Natural killer cell (primary cell): ENCODE measurements at regions not wholly inside any gene's neighbourhood (a gene's known extent, or its start where the extent isn't known, plus 50 kb on each side); places are given as distances from the start of the nearest gene placed in this dataset.
A peak's percentile ranks its signal among the peaks of the same experiment; 100 is the strongest.

Experiments
- ATAC-seq, 3 donors: fragments of 150-1000 bp in 2 of 3; fragments of 200-7000 bp in 1 of 3; cut with Tn5 transposase; 1 replicate in 1 of 3; 2 replicates in 2 of 3; pipeline ENCODE4 v1.10.0; 2021; ENCODE audit warnings: mild to moderate bottlenecking in 2 of 3, moderate library complexity in 2 of 3
- DNase-seq, 2 donors: peaks; one replicate each; pipeline versions ENCODE4 v3.0.0 to v3.0.0-alpha.2; 2013 to 2021; ENCODE audit warnings: mixed read lengths in 1 of 2
- H3K27ac ChIP-seq: one replicate; pipeline ENCODE4 v1.5.1; 2013; ENCODE audit warnings: mild to moderate bottlenecking, low read length
- H3K27me3 ChIP-seq: one replicate; pipeline ENCODE4 v1.6.1; 2013; ENCODE audit warnings: low read length; ENCODE audit not compliant: control insufficient read depth, insufficient read depth
- H3K36me3 ChIP-seq: one replicate; pipeline ENCODE4 v1.6.1; 2013; ENCODE audit warnings: low read length; ENCODE audit not compliant: control insufficient read depth, insufficient read depth
- H3K4me1 ChIP-seq: one replicate; pipeline ENCODE4 v1.6.1; 2013; ENCODE audit warnings: low read length; ENCODE audit not compliant: control insufficient read depth, insufficient read depth
- H3K4me3 ChIP-seq: one replicate; pipeline ENCODE4 v1.5.1; 2013; ENCODE audit warnings: low read length
- H3K9me3 ChIP-seq: one replicate; pipeline ENCODE4 v1.6.1; 2013; ENCODE audit warnings: low read length; ENCODE audit not compliant: control insufficient read depth, insufficient read depth
- H3K27ac Mint-ChIP-seq, 2 donors: one replicate each; pipeline ENCODE4 v1.8.0; 2022; ENCODE audit warnings: mild to moderate bottlenecking in 2 of 2, mixed read lengths in 2 of 2, moderate library complexity in 1 of 2
- H3K27me3 Mint-ChIP-seq, 2 donors: one replicate each; pipeline ENCODE4 v1.8.0; 2022; ENCODE audit warnings: low read depth in 2 of 2, mixed read lengths in 2 of 2
- H3K36me3 Mint-ChIP-seq: one replicate; pipeline ENCODE4 v1.8.0; 2022; ENCODE audit warnings: mixed read lengths
- H3K4me1 Mint-ChIP-seq, 2 donors: one replicate each; pipeline ENCODE4 v1.8.0; 2022; ENCODE audit warnings: mixed read lengths in 2 of 2
- H3K4me3 Mint-ChIP-seq: one replicate; pipeline ENCODE4 v1.8.0; 2022; ENCODE audit warnings: mild to moderate bottlenecking, moderate library complexity, mixed read lengths
- H3K9me3 Mint-ChIP-seq, 2 donors: one replicate each; pipeline ENCODE4 v1.8.0; 2022; ENCODE audit warnings: mixed read lengths in 2 of 2
- WGBS: methylation state at CpG from one replicate; pipeline ENCODE4 v1.1.7; 2013; ENCODE audit warnings: missing lambda C conversion rate; ENCODE audit not compliant: insufficient coverage; 5-methylcytosine and 5-hydroxymethylcytosine counted together
- intact Hi-C: fragments of 100-400 bp; cut with micrococcal nuclease; formaldehyde crosslinking; loops from one replicate; pipeline ENCODE4 v1.14.2; 2022
- TF ChIP-seq, protein P1 (sequence below): fragments of 200-600 bp; IDR thresholded peaks from one replicate; pipeline ENCODE4 v1.8.0; 2022; ENCODE audit warnings: antibody characterized with exemption

DNA sequence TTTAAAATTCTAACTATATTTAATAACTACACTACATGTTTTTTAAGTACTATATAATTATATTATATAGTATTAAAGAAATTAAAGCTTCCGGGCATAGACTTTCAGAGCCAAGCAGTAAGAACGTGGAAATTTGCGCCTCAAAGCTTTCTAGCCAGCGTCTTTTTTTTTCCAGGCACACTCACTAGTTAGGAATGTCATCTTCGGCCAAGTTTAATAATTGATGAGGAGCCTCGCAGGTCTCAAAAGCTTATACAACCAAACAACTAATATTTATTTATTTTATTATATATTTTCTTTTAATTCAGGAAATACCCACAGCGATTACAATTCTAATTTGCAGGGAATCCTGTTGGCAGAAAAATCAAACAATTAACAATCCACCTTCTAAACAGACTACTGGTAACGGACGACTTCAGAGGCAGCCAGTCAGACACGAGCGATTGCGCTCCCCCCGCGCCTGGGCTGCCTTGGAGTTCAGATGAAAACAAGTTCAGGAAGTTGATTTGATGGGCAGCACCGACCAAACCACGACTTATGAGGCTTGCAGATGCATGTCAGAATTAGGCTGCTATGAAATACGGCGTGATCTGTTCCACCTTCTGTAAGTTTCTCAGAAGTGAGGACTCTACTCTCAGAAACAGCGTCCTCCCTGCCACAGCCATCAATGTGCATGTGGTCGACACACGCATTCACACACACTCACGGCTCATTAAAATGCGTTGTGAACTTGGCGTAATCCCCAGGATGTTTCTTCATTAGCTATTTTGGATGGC is 431.8 kb upstream of the MGMT start:
- TF ChIP-seq, protein P1, sequence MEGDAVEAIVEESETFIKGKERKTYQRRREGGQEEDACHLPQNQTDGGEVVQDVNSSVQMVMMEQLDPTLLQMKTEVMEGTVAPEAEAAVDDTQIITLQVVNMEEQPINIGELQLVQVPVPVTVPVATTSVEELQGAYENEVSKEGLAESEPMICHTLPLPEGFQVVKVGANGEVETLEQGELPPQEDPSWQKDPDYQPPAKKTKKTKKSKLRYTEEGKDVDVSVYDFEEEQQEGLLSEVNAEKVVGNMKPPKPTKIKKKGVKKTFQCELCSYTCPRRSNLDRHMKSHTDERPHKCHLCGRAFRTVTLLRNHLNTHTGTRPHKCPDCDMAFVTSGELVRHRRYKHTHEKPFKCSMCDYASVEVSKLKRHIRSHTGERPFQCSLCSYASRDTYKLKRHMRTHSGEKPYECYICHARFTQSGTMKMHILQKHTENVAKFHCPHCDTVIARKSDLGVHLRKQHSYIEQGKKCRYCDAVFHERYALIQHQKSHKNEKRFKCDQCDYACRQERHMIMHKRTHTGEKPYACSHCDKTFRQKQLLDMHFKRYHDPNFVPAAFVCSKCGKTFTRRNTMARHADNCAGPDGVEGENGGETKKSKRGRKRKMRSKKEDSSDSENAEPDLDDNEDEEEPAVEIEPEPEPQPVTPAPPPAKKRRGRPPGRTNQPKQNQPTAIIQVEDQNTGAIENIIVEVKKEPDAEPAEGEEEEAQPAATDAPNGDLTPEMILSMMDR = no peak
- ATAC-seq (peak in 2 of 3 donors; percentile 49 to 63), DNase-seq (peak in 1 of 2 donors; percentile 75)
- Mint-ChIP-seq H3K9me3 (no peaks in the 10 kb centered on the region), H3K4me1 (peaks cover 34% of the 10 kb centered on the region in 2 donors), H3K27me3 (peaks cover 40 to 98% of the 10 kb centered on the region in 2 donors), H3K36me3 (no peaks in the 10 kb centered on the region), H3K27ac (peak overlapping the region; percentile 52 to 71), H3K4me3 (peak overlapping the region; percentile 87)
- 1% methylated on average over 19 of the region's 24 CpGs for WGBS
- Histone ChIP-seq H3K4me1 (peaks cover 31% of the 10 kb centered on the region), H3K27ac (peak overlapping the region; percentile 1), H3K9me3 (no peaks in the 10 kb centered on the region), H3K4me3 (peak overlapping the region; percentile 3), H3K36me3 (no peaks in the 10 kb centered on the region), H3K27me3 (peaks cover 25% of the 10 kb centered on the region)
- intact Hi-C loops = no loop called here

DNA sequence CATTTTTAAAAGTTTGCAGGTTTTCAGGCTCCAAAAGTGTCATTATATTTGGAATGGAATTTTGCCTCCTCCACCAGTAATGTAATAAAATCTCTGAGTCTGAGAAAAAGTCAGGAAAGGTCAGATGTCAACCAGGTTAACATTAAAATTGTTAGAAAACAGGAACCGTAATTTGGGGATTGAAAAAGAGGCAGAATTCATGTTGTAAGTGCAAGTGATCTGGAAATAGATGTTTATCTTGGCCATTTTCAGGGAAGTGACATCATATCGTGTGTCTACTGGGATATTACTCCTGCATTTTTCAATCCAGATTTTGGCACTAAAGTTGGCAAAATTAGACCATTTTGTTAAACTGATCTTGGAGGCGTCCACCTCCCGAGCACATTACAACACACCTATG is 428.5 kb upstream of the MGMT start:
- Mint-ChIP-seq H3K27me3 (peaks cover 50 to 94% of the 10 kb centered on the region in 2 donors), H3K9me3 (no peaks in the 10 kb centered on the region), H3K4me3 (no peak overlapping the region), H3K36me3 (no peaks in the 10 kb centered on the region), H3K4me1 (peaks cover 34 to 43% of the 10 kb centered on the region in 2 donors), H3K27ac (no peak overlapping the region)
- intact Hi-C loops = no loop called here
- 96% methylated on average over 4 of the region's 4 CpGs for WGBS
- no peak overlapping the region for H3K27ac ChIP-seq
- ATAC-seq (no peak), DNase-seq (no peak)
- H3K36me3 ChIP-seq = no peaks in the 10 kb centered on the region
- TF ChIP-seq, protein P1 = no peak
- H3K27me3 ChIP-seq = peaks cover 31% of the 10 kb centered on the region
- H3K9me3 ChIP-seq = no peaks in the 10 kb centered on the region
- H3K4me3 ChIP-seq = no peak overlapping the region
- peaks cover 38% of the 10 kb centered on the region for H3K4me1 ChIP-seq

DNA sequence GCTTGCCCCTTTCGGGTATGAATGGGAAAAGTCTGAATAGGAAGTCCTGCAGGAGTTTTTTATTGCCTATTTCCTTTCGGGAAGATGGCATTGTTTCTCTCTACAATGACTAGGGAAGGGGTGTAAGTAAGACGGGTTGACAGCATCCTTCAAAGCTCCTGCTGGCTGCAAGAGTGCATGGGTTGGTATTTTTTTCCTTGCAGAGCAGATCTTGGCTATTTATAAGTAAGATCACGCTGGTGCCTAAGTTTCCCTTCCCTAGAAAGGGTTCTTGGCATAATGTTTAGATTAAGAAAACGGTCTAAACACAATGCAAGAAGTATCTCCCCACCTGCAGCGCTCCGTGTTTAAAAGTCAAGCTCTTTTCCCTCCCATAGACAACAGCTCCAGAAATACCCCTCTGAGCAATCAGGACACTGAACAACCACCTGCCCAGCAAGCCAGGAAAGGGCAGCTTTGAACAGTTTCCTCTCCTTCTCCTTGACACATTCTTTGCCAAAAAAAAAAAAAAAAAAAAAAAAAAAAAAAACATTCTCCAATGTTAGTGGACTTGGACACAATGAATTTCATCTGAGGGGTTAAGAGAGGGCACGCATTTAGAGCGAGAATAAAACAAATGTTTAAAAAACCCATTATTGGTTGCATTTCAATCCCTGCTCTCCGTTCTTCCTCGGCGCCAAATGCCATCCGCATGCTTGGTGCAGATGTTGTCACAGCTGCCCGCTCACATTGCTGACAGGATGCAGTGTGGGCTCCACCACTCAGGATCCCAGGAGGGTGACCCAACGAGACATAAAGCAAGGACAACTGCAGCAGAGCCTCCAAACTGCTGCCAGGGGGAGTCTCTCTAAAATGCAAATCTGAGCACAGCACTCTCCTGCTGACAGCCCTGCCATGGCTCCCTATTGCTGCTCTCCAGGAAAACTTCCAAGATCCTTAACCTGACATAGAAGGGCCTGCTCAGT is 427.4 kb upstream of the MGMT start:
- peaks cover 32% of the 10 kb centered on the region in 2 donors for H3K4me1 Mint-ChIP-seq
- H3K4me3 ChIP-seq = no peak overlapping the region
- no peak overlapping the region for H3K4me3 Mint-ChIP-seq
- H3K36me3 ChIP-seq = no peaks in the 10 kb centered on the region
- no peak for DNase-seq
- peaks cover 47 to 91% of the 10 kb centered on the region in 2 donors for H3K27me3 Mint-ChIP-seq
- H3K27me3 ChIP-seq = peaks cover 23% of the 10 kb centered on the region
- no peaks in the 10 kb centered on the region for H3K36me3 Mint-ChIP-seq
- H3K27ac Mint-ChIP-seq = no peak overlapping the region
- H3K4me1 ChIP-seq = peaks cover 38% of the 10 kb centered on the region
- H3K9me3 Mint-ChIP-seq = no peaks in the 10 kb centered on the region
- intact Hi-C loops = no loop called here
- WGBS = 80% methylated on average over 15 of the region's 15 CpGs
- H3K27ac ChIP-seq = no peak overlapping the region
- ATAC-seq = no peak
- no peaks in the 10 kb centered on the region for H3K9me3 ChIP-seq
- TF ChIP-seq, protein P1 = no peak
